Dedifferentiated amniotic fluid mesenchymal stem cell (primary cell): ENCODE measurements at regions not wholly inside any gene's neighbourhood (a gene's known extent, or its start where the extent isn't known, plus 50 kb on each side); places are given as distances from the start of the nearest gene placed in this dataset.
"Not testable (repeated sequence)": the region's sequence is repeated elsewhere in the genome, so short reads cannot be mapped to it uniquely, and the experiment has no call there.

Experiments
- DNase-seq: peaks from one replicate; pipeline ENCODE4 v3.0.0-alpha.2; 2016; ENCODE audit errors: extremely low spot score

GRCh38 chrX:6990552-6991193, 156.8 kb upstream of the STS start:
- DNase-seq: no peak

GRCh38 chrX:6989858-6990257, 157.7 kb upstream of the STS start:
- DNase-seq: no peak

- DNase-seq: not testable (repeated sequence)
Observed at GRCh38 chrX:6988694-6989093, 158.8 kb upstream of the STS start.

GRCh38 chrX:6986915-6987314, 160.6 kb upstream of the STS start:
- DNase-seq: no peak

- DNase-seq: no peak
Observed at GRCh38 chrX:6985537-6985936, 162.0 kb upstream of the STS start.

GRCh38 chrX:6983207-6983955, 164.1 kb upstream of the STS start:
- DNase-seq: no peak

GRCh38 chrX:6981718-6982406, 165.7 kb upstream of the STS start:
- DNase-seq: no peak

GRCh38 chrX:6980981-6981380, 166.5 kb upstream of the STS start:
- no peak for DNase-seq

- DNase-seq: no peak
Observed at GRCh38 chrX:6968231-6968630, 179.3 kb upstream of the STS start.

- DNase-seq: no peak
Observed at GRCh38 chrX:6965729-6966128, 181.8 kb upstream of the STS start.

GRCh38 chrX:6962006-6962355, 185.5 kb upstream of the STS start:
- DNase-seq: no peak

- DNase-seq: no peak
Observed at GRCh38 chrX:6961286-6962005, 186.1 kb upstream of the STS start.

- no peak for DNase-seq
Observed at GRCh38 chrX:6959006-6959405, 188.5 kb upstream of the STS start.

- DNase-seq: no peak
Observed at GRCh38 chrX:6954836-6955235, 192.7 kb upstream of the STS start.

GRCh38 chrX:6946168-6946567, 201.3 kb upstream of the STS start:
- DNase-seq: no peak

- no peak for DNase-seq
Observed at GRCh38 chrX:6941041-6941440, 206.5 kb upstream of the STS start.

- not testable (repeated sequence) for DNase-seq
Observed at GRCh38 chrX:6932942-6933341, 214.6 kb upstream of the STS start.

GRCh38 chrX:6930307-6930849, 217.1 kb upstream of the STS start:
- DNase-seq: no peak

GRCh38 chrX:6924443-6925077, 223.0 kb upstream of the STS start:
- DNase-seq: no peak

- DNase-seq: no peak
Observed at GRCh38 chrX:6917666-6918065, 229.8 kb upstream of the STS start.

GRCh38 chrX:6910218-6910617, 237.3 kb upstream of the STS start:
- no peak for DNase-seq

GRCh38 chrX:6909396-6909795, 238.1 kb upstream of the STS start:
- no peak for DNase-seq
